Upper lobe of left lung (tissue), 4 donors: ENCODE measurements at regions not wholly inside any gene's neighbourhood (a gene's known extent, or its start where the extent isn't known, plus 50 kb on each side); places are given as distances from the start of the nearest gene placed in this dataset.

Experiments used
- POLR2A ChIP-seq, 4 donors: fragments of 450-650 bp; IDR thresholded peaks; one replicate each; pipeline ENCODE4 v1.5.1; 2016 to 2017; ENCODE audit warnings: antibody characterized with exemption in 4 of 4, mild to moderate bottlenecking in 2 of 4
- TF ChIP-seq, protein P1 (sequence below), 6 experiments: fragments of 450-650 bp in 4 of 6; fragments of 200-600 bp in 2 of 6; sonication (generic) in 2 of 6; IDR thresholded peaks; one replicate each; pipeline ENCODE4 v1.5.1; 2016 to 2019; ENCODE audit warnings: antibody characterized with exemption in 6 of 6

DNA sequence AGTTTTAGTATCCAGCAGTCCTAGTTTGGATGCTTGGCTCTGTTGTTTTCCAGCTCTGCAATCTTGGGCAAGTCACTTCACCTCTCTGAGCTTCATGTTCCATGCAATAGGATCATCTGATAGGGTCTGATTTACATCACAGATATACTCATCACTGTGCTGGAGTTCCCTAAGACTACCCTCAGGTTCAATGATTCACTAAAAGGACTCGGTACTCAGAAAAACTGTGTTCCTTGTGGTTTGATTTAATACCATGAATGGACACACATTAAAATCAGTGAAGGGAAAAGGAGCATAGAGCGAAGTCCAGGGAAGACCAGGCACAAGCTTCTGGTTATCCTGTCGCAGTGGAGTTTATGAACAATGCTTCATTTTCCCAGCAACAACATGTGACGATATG, 119.9 kb upstream of the EFNA5 start:
- TF ChIP-seq, protein P1, sequence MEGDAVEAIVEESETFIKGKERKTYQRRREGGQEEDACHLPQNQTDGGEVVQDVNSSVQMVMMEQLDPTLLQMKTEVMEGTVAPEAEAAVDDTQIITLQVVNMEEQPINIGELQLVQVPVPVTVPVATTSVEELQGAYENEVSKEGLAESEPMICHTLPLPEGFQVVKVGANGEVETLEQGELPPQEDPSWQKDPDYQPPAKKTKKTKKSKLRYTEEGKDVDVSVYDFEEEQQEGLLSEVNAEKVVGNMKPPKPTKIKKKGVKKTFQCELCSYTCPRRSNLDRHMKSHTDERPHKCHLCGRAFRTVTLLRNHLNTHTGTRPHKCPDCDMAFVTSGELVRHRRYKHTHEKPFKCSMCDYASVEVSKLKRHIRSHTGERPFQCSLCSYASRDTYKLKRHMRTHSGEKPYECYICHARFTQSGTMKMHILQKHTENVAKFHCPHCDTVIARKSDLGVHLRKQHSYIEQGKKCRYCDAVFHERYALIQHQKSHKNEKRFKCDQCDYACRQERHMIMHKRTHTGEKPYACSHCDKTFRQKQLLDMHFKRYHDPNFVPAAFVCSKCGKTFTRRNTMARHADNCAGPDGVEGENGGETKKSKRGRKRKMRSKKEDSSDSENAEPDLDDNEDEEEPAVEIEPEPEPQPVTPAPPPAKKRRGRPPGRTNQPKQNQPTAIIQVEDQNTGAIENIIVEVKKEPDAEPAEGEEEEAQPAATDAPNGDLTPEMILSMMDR (IDR thresholded peaks at IDR 0.05): no peak
- no peak for TF ChIP-seq POLR2A (IDR thresholded peaks at IDR 0.05)
